ENCODE measurements at regions not wholly inside any gene's neighbourhood (a gene's known extent, or its start where the extent isn't known, plus 50 kb on each side); places are given as distances from the start of the nearest gene placed in this dataset.

GRCh38 chr16:17572145-17572544, 101.4 kb upstream of the XYLT1 start:
- no peak for TF ChIP-seq CTCF (IDR thresholded peaks at IDR 0.05; ENCODE audit: low read depth, low read length)

GRCh38 chr16:17571499-17572093, 100.8 kb upstream of the XYLT1 start:
- H3K4me1 ChIP-seq (ENCODE audit: low read depth), result no peaks in the 10 kb centered on the region
- H3K27me3 ChIP-seq, result no peaks in the 10 kb centered on the region
- no peak for TF ChIP-seq CTCF (IDR thresholded peaks at IDR 0.05; ENCODE audit: low read depth, low read length)
- no peak overlapping the region for H3K27ac ChIP-seq
- DNase-seq (ENCODE audit: low read depth in 1 of 2, low spot score in 1 of 2), result no peak
- H3K36me3 ChIP-seq, result no peaks in the 10 kb centered on the region
- H3K9me3 ChIP-seq (ENCODE audit: low read depth), result no peaks in the 10 kb centered on the region
- H3K4me3 ChIP-seq, result no peak overlapping the region

More at GRCh38 chr16:17572145-17572544, 101.4 kb upstream of the XYLT1 start:
- Histone ChIP-seq H3K9me3 (ENCODE audit: low read depth) (no peaks in the 10 kb centered on the region), H3K36me3 (no peaks in the 10 kb centered on the region), H3K4me1 (ENCODE audit: low read depth) (no peaks in the 10 kb centered on the region), H3K27ac (no peak overlapping the region), H3K4me3 (no peak overlapping the region), H3K27me3 (no peaks in the 10 kb centered on the region)
- no peak for DNase-seq (ENCODE audit: low read depth in 1 of 2, low spot score in 1 of 2)

- no peak for DNase-seq (ENCODE audit: low read depth in 1 of 2, low spot score in 1 of 2)
- no peaks in the 10 kb centered on the region for H3K27me3 ChIP-seq
- no peaks in the 10 kb centered on the region for H3K36me3 ChIP-seq
- no peaks in the 10 kb centered on the region for H3K4me1 ChIP-seq (ENCODE audit: low read depth)
- H3K27ac ChIP-seq, result no peak overlapping the region
- no peaks in the 10 kb centered on the region for H3K9me3 ChIP-seq (ENCODE audit: low read depth)
- no peak for TF ChIP-seq CTCF (IDR thresholded peaks at IDR 0.05; ENCODE audit: low read depth, low read length)
- H3K4me3 ChIP-seq, result no peak overlapping the region
These were observed 97.5 kb upstream of the XYLT1 start for GRCh38 chr16:17568239-17568638.

GRCh38 chr16:17567455-17567854, 96.7 kb upstream of the XYLT1 start:
- H3K27ac ChIP-seq, result no peak overlapping the region
- no peaks in the 10 kb centered on the region for H3K9me3 ChIP-seq (ENCODE audit: low read depth)
- H3K36me3 ChIP-seq, result no peaks in the 10 kb centered on the region
- no peaks in the 10 kb centered on the region for H3K27me3 ChIP-seq
- DNase-seq (ENCODE audit: low read depth in 1 of 2, low spot score in 1 of 2), result no peak
- no peak for TF ChIP-seq CTCF (IDR thresholded peaks at IDR 0.05; ENCODE audit: low read depth, low read length)
- H3K4me1 ChIP-seq (ENCODE audit: low read depth), result no peaks in the 10 kb centered on the region
- no peak overlapping the region for H3K4me3 ChIP-seq

GRCh38 chr16:17566656-17567450, 96.1 kb upstream of the XYLT1 start:
- Histone ChIP-seq H3K4me1 (ENCODE audit: low read depth) (no peaks in the 10 kb centered on the region), H3K27ac (no peak overlapping the region), H3K9me3 (ENCODE audit: low read depth) (no peaks in the 10 kb centered on the region), H3K36me3 (no peaks in the 10 kb centered on the region), H3K4me3 (no peak overlapping the region), H3K27me3 (no peaks in the 10 kb centered on the region)
- DNase-seq (ENCODE audit: low read depth in 1 of 2, low spot score in 1 of 2), result no peak
- no peak for TF ChIP-seq CTCF (IDR thresholded peaks at IDR 0.05; ENCODE audit: low read depth, low read length)
